PC-3 (cell line): ENCODE measurements at regions not wholly inside any gene's neighbourhood (a gene's known extent, or its start where the extent isn't known, plus 50 kb on each side); places are given as distances from the start of the nearest gene placed in this dataset.
"Not testable (repeated sequence)": the region's sequence is repeated elsewhere in the genome, so short reads cannot be mapped to it uniquely, and the experiment has no call there.

Experiments
- ATAC-seq: fragments of 200-7000 bp; cut with Tn5 transposase; 2 replicates; pipeline ENCODE4 v1.9.1; 2020; ENCODE audit warnings: mild to moderate bottlenecking, moderate library complexity
- BruUV-seq: library from RNA; stranded (reverse); fragments of 400-500 nt; replicated peaks from 2 replicates; lab custom pipeline; 2021; lab: Mats Ljungman, UMichigan
- CTCF ChIA-PET: fragments of 300-600 bp; sonication (Branson Sonifier 250); formaldehyde crosslinking; loops from one replicate; lab custom pipeline; 2022; ENCODE audit warnings: antibody characterized with exemption; lab: Charles Lee
- POLR2A ChIA-PET: fragments of 300-600 bp; sonication (Branson Sonifier 250); formaldehyde crosslinking; loops from one replicate; lab custom pipeline; 2022; ENCODE audit warnings: antibody characterized with exemption; ENCODE audit not compliant: unreplicated experiment; lab: Charles Lee
- DNase-seq: peaks from one replicate; pipeline ENCODE4 v3.0.0-alpha.2; 2015
- H2AFZ ChIP-seq: fragments of 300-600 bp; sonication (generic); 2 replicates; pipeline ENCODE4 v1.6.0; 2016; ENCODE audit warnings: antibody characterized with exemption, low read length
- H3F3A ChIP-seq: fragments of 300-600 bp; sonication (generic); one replicate; pipeline ENCODE4 v1.6.0; 2017; ENCODE audit warnings: antibody characterized with exemption, low read length, control low read depth, mild to moderate bottlenecking; ENCODE audit not compliant: unreplicated experiment
- H3K27ac ChIP-seq: fragments of 300-600 bp; sonication (generic); 2 replicates; pipeline ENCODE4 v1.5.1; 2016; ENCODE audit warnings: mild to moderate bottlenecking, low read length
- H3K27me3 ChIP-seq: fragments of 300-600 bp; sonication (generic); 2 replicates; pipeline ENCODE4 v1.6.1; 2016; ENCODE audit warnings: low read length, mixed read lengths
- H3K36me3 ChIP-seq: fragments of 300-600 bp; sonication (generic); 2 replicates; pipeline ENCODE4 v1.6.1; 2016; ENCODE audit warnings: low read depth, mixed run types, low read length, mixed read lengths
- H3K4me1 ChIP-seq: fragments of 300-600 bp; sonication (generic); 2 replicates; pipeline ENCODE4 v1.5.1; 2016; ENCODE audit warnings: low read length; ENCODE audit not compliant: insufficient read depth
- H3K4me2 ChIP-seq: fragments of 300-600 bp; sonication (generic); 2 replicates; pipeline ENCODE4 v1.6.0; 2016; ENCODE audit warnings: low read length
- H3K4me3 ChIP-seq: fragments of 300-600 bp; sonication (generic); 2 replicates; pipeline ENCODE4 v1.5.1; 2016; ENCODE audit warnings: mild to moderate bottlenecking, low read length, mixed read lengths
- H3K79me2 ChIP-seq: fragments of 300-600 bp; sonication (generic); 2 replicates; pipeline ENCODE4 v1.6.1; 2017; ENCODE audit warnings: low read length, mixed read lengths
- H3K9ac ChIP-seq: fragments of 300-600 bp; sonication (generic); 2 replicates; pipeline ENCODE4 v1.6.0; 2016; ENCODE audit warnings: mild to moderate bottlenecking, low read length
- H3K9me2 ChIP-seq: fragments of 300-600 bp; sonication (generic); replicated peaks from 2 replicates; pipeline ENCODE4 v1.6.1; 2016; ENCODE audit warnings: mixed run types, low read length, mixed read lengths
- H3K9me3 ChIP-seq: fragments of 300-600 bp; sonication (generic); 2 replicates; pipeline ENCODE4 v1.6.1; 2016; ENCODE audit warnings: low read length, mixed read lengths
- H4K20me1 ChIP-seq: fragments of 300-600 bp; sonication (generic); 2 replicates; pipeline ENCODE4 v1.6.1; 2016; ENCODE audit warnings: low read length, mixed read lengths
- EZH2 ChIP-seq: fragments of 300-600 bp; sonication (generic); IDR thresholded peaks from one replicate; pipeline ENCODE4 v1.6.1; 2017; ENCODE audit warnings: antibody characterized with exemption, mild to moderate bottlenecking, low read length; ENCODE audit not compliant: unreplicated experiment
- EZH2phosphoT487 ChIP-seq: fragments of 300-600 bp; sonication (generic); IDR thresholded peaks from 2 replicates; pipeline ENCODE4 v1.6.1; 2018; ENCODE audit warnings: mild to moderate bottlenecking, antibody characterized with exemption, low read length, borderline replicate concordance
- intact Hi-C: fragments of 100-400 bp; cut with micrococcal nuclease; formaldehyde crosslinking; loops from 2 replicates; pipeline ENCODE4 v1.9.0; 2023
- TF ChIP-seq, protein P1 (sequence below): fragments of 300-600 bp; sonication (generic); conservative IDR thresholded peaks from 2 replicates; pipeline ENCODE4 v1.5.1; 2017; ENCODE audit warnings: antibody characterized with exemption, low read depth, mild to moderate bottlenecking, low read length

DNA sequence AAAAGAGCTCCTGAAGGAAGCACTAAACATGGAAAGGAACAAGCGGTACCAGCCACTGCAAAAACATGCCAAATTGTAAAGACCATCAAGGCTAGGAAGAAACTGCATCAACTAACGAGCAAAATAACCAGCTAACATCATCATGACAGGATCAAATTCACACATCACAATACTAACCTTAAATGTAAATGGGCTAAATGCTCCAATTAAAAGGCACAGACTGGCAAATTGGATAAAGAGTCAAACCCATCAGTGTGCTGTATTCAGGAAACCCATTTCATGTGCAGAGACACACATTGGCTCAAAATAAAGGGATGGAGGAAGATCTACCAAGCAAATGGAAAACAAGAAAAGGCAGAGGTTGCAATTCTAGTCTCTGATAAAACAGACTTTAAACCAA is 69.7 kb upstream of the CCT8L2 start:
- H3F3A ChIP-seq, H3K9ac ChIP-seq, H3K4me2 ChIP-seq, H3K79me2 ChIP-seq, H4K20me1 ChIP-seq, POLR2A ChIA-PET, H3K27me3 ChIP-seq, H3K27ac ChIP-seq, BruUV-seq, DNase-seq, H3K9me2 ChIP-seq, H3K36me3 ChIP-seq, CTCF ChIA-PET, H3K9me3 ChIP-seq, H3K4me3 ChIP-seq, H2AFZ ChIP-seq, intact Hi-C loops, ATAC-seq, H3K4me1 ChIP-seq: not testable (repeated sequence)

DNA sequence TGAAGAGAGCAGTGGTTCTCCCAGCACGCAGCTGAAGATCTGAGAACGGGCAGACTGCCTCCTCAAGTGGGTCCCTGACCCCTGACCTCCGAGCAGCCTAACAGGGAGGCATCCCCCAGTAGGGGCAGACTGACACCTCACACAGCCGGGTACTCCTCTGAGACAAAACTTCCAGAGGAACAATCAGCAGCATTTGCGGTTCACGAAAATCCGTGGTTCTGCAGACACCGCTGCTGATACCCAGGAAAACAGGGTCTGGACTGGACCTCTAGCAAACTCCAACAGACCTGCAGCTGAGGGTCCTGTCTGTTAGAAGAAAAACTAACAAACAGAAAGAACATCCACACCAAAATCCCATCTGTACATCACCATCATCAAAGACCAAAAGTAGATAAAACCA is 68.4 kb upstream of the CCT8L2 start:
- H3K4me1 ChIP-seq, H3K79me2 ChIP-seq, DNase-seq, ATAC-seq, H3K9me2 ChIP-seq, CTCF ChIA-PET, H3K4me2 ChIP-seq, H2AFZ ChIP-seq, H3K27ac ChIP-seq, H3K36me3 ChIP-seq, POLR2A ChIA-PET, H3K4me3 ChIP-seq, BruUV-seq, H3K27me3 ChIP-seq, H4K20me1 ChIP-seq, H3K9ac ChIP-seq, intact Hi-C loops, H3F3A ChIP-seq, H3K9me3 ChIP-seq: not testable (repeated sequence)

DNA sequence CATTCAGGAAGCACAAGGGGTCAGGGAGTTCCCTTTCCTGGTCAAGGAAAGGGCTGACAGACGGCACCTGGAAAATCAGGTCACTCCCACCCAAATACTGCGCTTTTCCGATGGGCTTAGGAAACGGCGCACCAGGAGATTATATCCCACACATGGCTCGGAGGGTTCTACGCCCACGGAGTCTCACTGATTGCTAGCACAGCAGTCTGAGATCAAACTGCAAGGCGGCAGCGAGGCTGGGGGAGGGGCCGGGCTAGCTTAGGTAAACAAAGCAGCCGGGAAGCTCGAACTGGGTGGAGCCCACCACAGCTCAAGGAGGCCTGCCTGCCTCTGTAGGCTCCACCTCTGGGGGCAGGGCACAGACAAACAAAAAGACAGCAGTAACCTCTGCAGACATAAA is 68.0 kb upstream of the CCT8L2 start:
- H4K20me1 ChIP-seq, H3K79me2 ChIP-seq, H3K4me2 ChIP-seq, H3K9me3 ChIP-seq, H3K4me1 ChIP-seq, CTCF ChIA-PET, H3F3A ChIP-seq, H3K9ac ChIP-seq, intact Hi-C loops, H3K27ac ChIP-seq, H3K4me3 ChIP-seq, POLR2A ChIA-PET, DNase-seq, H3K9me2 ChIP-seq, H3K36me3 ChIP-seq, ATAC-seq, H3K27me3 ChIP-seq, BruUV-seq, H2AFZ ChIP-seq: not testable (repeated sequence)

DNA sequence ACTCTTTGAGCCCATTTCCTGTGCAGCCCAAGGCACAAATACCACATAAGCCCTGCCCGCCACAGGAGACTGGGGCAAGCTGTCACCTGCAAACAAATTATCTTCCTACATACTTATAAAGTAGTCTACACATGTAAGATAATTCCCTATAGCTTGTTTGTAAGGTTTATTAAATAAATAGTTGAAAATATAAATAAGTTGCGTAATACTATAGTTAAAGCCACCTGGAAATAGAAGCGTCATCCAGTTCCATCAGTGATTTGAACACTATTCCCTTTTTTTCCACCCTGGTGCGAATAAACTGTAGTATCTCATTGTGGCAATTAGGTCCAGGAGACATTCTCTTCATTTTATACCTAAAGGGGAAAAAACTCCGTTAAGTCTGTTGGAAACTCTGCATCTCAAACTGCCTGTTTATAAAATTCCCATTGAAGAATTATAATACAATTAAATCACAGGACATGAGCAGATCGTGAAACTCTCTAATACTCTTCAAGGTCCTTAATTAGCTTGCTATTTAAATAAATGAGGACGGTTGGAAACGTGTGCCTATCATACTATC is 66.7 kb upstream of the CCT8L2 start:
- H3K79me2 ChIP-seq, H3K4me3 ChIP-seq, H3K27ac ChIP-seq, H3K4me1 ChIP-seq, H3K36me3 ChIP-seq, POLR2A ChIA-PET, H3K4me2 ChIP-seq, H3K27me3 ChIP-seq, DNase-seq, BruUV-seq, H3K9ac ChIP-seq, intact Hi-C loops, H4K20me1 ChIP-seq, H3K9me2 ChIP-seq, H2AFZ ChIP-seq, CTCF ChIA-PET, ATAC-seq, H3F3A ChIP-seq, H3K9me3 ChIP-seq: not testable (repeated sequence)

DNA sequence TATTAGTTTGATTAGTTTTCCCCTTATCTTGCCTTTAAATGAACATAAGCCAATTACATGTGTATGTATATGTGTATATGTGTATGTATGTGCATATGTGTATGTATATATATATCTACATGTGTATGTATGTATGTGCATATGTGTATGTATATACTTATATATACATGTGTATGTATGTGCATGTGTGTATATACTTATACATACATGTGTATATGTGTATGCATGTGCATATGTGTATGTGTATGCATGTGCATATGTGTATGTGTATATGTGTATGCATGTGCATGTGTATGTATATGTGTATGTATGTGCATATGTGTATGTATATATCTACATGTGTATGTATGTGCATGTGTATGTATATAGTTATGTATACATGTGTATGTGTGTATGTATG is 65.5 kb upstream of the CCT8L2 start:
- BruUV-seq = no TSS peak
- Histone ChIP-seq H3K9ac (no peak overlapping the region), H3K4me2 (no peak overlapping the region), H3K79me2 (no peaks in the 10 kb centered on the region), H3K9me2 (no peaks in the 10 kb centered on the region), H3K27me3 (no peaks in the 10 kb centered on the region), H3K4me1 (no peaks in the 10 kb centered on the region), H3K9me3 (no peaks in the 10 kb centered on the region), H3K4me3 (no peak overlapping the region), H3K27ac (no peak overlapping the region), H3K36me3 (no peaks in the 10 kb centered on the region), H3F3A (no peaks in the 10 kb centered on the region), H4K20me1 (no peaks in the 10 kb centered on the region), H2AFZ (no peak overlapping the region)
- ChIA-PET POLR2A (no interaction called here), CTCF (no interaction called here)
- TF ChIP-seq, protein P1, sequence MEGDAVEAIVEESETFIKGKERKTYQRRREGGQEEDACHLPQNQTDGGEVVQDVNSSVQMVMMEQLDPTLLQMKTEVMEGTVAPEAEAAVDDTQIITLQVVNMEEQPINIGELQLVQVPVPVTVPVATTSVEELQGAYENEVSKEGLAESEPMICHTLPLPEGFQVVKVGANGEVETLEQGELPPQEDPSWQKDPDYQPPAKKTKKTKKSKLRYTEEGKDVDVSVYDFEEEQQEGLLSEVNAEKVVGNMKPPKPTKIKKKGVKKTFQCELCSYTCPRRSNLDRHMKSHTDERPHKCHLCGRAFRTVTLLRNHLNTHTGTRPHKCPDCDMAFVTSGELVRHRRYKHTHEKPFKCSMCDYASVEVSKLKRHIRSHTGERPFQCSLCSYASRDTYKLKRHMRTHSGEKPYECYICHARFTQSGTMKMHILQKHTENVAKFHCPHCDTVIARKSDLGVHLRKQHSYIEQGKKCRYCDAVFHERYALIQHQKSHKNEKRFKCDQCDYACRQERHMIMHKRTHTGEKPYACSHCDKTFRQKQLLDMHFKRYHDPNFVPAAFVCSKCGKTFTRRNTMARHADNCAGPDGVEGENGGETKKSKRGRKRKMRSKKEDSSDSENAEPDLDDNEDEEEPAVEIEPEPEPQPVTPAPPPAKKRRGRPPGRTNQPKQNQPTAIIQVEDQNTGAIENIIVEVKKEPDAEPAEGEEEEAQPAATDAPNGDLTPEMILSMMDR = no peak
- no peak for TF ChIP-seq EZH2phosphoT487
- TF ChIP-seq EZH2 = no peak
- intact Hi-C loops = no loop called here
- ATAC-seq (no peak), DNase-seq (no peak)
